KMS-11 (cell line): ENCODE measurements at regions not wholly inside any gene's neighbourhood (a gene's known extent, or its start where the extent isn't known, plus 50 kb on each side); places are given as distances from the start of the nearest gene placed in this dataset.

Source experiments
- H2AFZ ChIP-seq: fragments of 200-600 bp; sonication (generic); 2 replicates; pipeline ENCODE4 v1.6.1; 2016; ENCODE audit warnings: antibody characterized with exemption, mixed run types, low read depth
- H3K27ac ChIP-seq: fragments of 200-600 bp; sonication (generic); 2 replicates; pipeline ENCODE4 v1.6.1; 2016; ENCODE audit warnings: mild to moderate bottlenecking, mixed run types
- H3K27me3 ChIP-seq: fragments of 200-600 bp; sonication (generic); 2 replicates; pipeline ENCODE4 v1.6.1; 2017; ENCODE audit warnings: mild to moderate bottlenecking, low read depth, mixed run types, moderate library complexity; ENCODE audit not compliant: insufficient read depth
- H3K36me3 ChIP-seq: fragments of 200-600 bp; sonication (generic); 2 replicates; pipeline ENCODE4 v1.6.1; 2017; ENCODE audit warnings: mild to moderate bottlenecking, mixed run types; ENCODE audit not compliant: insufficient read depth
- H3K4me1 ChIP-seq: fragments of 200-600 bp; sonication (generic); 2 replicates; pipeline ENCODE4 v1.6.1; 2016; ENCODE audit warnings: mild to moderate bottlenecking, low read depth, mixed run types; ENCODE audit not compliant: poor library complexity, severe bottlenecking
- H3K4me2 ChIP-seq: fragments of 200-600 bp; sonication (generic); 2 replicates; pipeline ENCODE4 v1.7.0; 2016; ENCODE audit warnings: mild to moderate bottlenecking, mixed run types
- H3K4me3 ChIP-seq: fragments of 200-600 bp; sonication (generic); IDR thresholded peaks from 2 replicates; pipeline ENCODE4 v1.6.1; 2017; ENCODE audit warnings: low read depth, low read length, mixed read lengths; ENCODE audit not compliant: insufficient read depth
- H3K79me2 ChIP-seq: fragments of 200-600 bp; sonication (generic); 2 replicates; pipeline ENCODE4 v1.6.1; 2016; ENCODE audit warnings: low read depth, mixed run types; ENCODE audit not compliant: insufficient read depth
- H3K9ac ChIP-seq: fragments of 200-600 bp; sonication (generic); 2 replicates; pipeline ENCODE4 v1.6.1; 2016; ENCODE audit warnings: mild to moderate bottlenecking, mixed run types
- H4K20me1 ChIP-seq: fragments of 200-600 bp; sonication (generic); 2 replicates; pipeline ENCODE4 v1.6.1; 2016; ENCODE audit warnings: mild to moderate bottlenecking, mixed run types; ENCODE audit not compliant: insufficient read depth
- TF ChIP-seq, protein P1 (sequence below): fragments of 200-600 bp; sonication (generic); conservative IDR thresholded peaks from 2 replicates; pipeline ENCODE4 v1.6.1; 2017; ENCODE audit warnings: low read depth, mild to moderate bottlenecking, antibody characterized with exemption, low read length, moderate library complexity, mixed read lengths

- Histone ChIP-seq H3K27me3 (peaks cover 2% of the 10 kb centered on the region; the same call in 1 of the 2 replicates), H3K27ac (no peak overlapping the region)
Measured at GRCh38 chr6:169965239-169965638, 213.8 kb downstream of the ERMARD start.

DNA sequence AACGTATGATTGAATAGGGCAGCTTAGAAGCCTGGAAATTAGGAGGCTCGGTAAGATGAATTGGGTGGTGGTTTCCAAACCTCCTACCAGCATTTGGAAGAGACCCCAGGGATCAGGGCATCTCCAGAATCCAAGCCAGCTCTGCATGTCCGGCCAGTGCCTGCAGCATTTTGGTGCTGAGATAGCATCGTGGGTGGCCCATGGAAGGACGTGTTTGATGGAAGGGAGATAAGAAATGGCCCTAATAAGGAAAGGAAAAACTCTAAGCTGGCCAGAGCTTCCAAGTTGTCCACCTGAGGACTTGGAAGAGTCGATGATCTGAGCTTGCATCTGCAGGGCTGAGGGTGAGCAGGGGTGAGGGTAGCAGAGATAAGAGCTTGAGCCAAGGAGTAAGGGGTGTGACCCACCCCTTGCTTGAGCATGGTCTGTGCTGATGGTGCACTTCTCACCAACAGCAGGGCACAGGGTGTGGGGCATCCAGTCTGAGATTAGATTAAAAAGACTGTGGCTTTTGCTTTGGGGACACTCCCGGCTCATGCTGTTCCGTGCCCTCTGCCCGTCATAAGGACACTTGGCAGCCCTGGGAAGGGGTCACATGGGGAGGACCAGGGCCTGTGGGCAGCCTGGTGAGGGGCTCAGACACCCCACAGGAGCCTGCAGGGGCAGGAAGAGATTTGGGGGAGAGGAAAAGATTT is 213.2 kb downstream of the ERMARD start:
- no peak overlapping the region for H2AFZ ChIP-seq
- H4K20me1 ChIP-seq = no peaks in the 10 kb centered on the region
- H3K4me2 ChIP-seq = no peak overlapping the region
- H3K4me1 ChIP-seq = no peaks in the 10 kb centered on the region
- H3K9ac ChIP-seq = no peak overlapping the region
- TF ChIP-seq, protein P1, sequence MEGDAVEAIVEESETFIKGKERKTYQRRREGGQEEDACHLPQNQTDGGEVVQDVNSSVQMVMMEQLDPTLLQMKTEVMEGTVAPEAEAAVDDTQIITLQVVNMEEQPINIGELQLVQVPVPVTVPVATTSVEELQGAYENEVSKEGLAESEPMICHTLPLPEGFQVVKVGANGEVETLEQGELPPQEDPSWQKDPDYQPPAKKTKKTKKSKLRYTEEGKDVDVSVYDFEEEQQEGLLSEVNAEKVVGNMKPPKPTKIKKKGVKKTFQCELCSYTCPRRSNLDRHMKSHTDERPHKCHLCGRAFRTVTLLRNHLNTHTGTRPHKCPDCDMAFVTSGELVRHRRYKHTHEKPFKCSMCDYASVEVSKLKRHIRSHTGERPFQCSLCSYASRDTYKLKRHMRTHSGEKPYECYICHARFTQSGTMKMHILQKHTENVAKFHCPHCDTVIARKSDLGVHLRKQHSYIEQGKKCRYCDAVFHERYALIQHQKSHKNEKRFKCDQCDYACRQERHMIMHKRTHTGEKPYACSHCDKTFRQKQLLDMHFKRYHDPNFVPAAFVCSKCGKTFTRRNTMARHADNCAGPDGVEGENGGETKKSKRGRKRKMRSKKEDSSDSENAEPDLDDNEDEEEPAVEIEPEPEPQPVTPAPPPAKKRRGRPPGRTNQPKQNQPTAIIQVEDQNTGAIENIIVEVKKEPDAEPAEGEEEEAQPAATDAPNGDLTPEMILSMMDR = no peak
- H3K36me3 ChIP-seq = no peaks in the 10 kb centered on the region
- H3K79me2 ChIP-seq = no peaks in the 10 kb centered on the region
- H3K4me3 ChIP-seq = no peak overlapping the region
- no peak overlapping the region for H3K27ac ChIP-seq
- peaks cover 3% of the 10 kb centered on the region; the same call in 1 of the 2 replicates for H3K27me3 ChIP-seq

More at GRCh38 chr6:169965239-169965638, 213.8 kb downstream of the ERMARD start:
- Histone ChIP-seq H2AFZ (no peak overlapping the region), H4K20me1 (no peaks in the 10 kb centered on the region), H3K4me3 (no peak overlapping the region), H3K4me2 (no peak overlapping the region), H3K79me2 (no peaks in the 10 kb centered on the region), H3K36me3 (no peaks in the 10 kb centered on the region), H3K9ac (no peak overlapping the region), H3K4me1 (no peaks in the 10 kb centered on the region)
- TF ChIP-seq, protein P1 = no peak

GRCh38 chr6:169963581-169964297 is 212.3 kb downstream of the ERMARD start:
- H3K9ac ChIP-seq = no peak overlapping the region
- no peaks in the 10 kb centered on the region for H4K20me1 ChIP-seq
- TF ChIP-seq, protein P1 = no peak
- no peak overlapping the region for H3K4me2 ChIP-seq
- H3K4me1 ChIP-seq = no peaks in the 10 kb centered on the region
- peaks cover 6% of the 10 kb centered on the region; the same call in 1 of the 2 replicates for H3K27me3 ChIP-seq
- H2AFZ ChIP-seq = no peak overlapping the region
- no peaks in the 10 kb centered on the region for H3K79me2 ChIP-seq
- no peak overlapping the region for H3K27ac ChIP-seq
- H3K4me3 ChIP-seq = no peak overlapping the region
- H3K36me3 ChIP-seq = no peaks in the 10 kb centered on the region

- H3K36me3 ChIP-seq = no peaks in the 10 kb centered on the region
- TF ChIP-seq, protein P1 = no peak
- H4K20me1 ChIP-seq = no peaks in the 10 kb centered on the region
- H3K9ac ChIP-seq = no peak overlapping the region
- H2AFZ ChIP-seq = no peak overlapping the region
- no peak overlapping the region for H3K27ac ChIP-seq
- H3K4me2 ChIP-seq = no peak overlapping the region
- peaks cover 6% of the 10 kb centered on the region; the same call in 1 of the 2 replicates for H3K27me3 ChIP-seq
- no peaks in the 10 kb centered on the region for H3K4me1 ChIP-seq
- H3K79me2 ChIP-seq = no peaks in the 10 kb centered on the region
- H3K4me3 ChIP-seq = no peak overlapping the region
Measured at GRCh38 chr6:169962604-169963469, 211.4 kb downstream of the ERMARD start.
